HUES48 (cell line): ENCODE measurements at regions not wholly inside any gene's neighbourhood (a gene's known extent, or its start where the extent isn't known, plus 50 kb on each side); places are given as distances from the start of the nearest gene placed in this dataset.

Experiments used
- H3K27ac ChIP-seq: one replicate; pipeline ENCODE4 v1.7.0; 2013; ENCODE audit warnings: low read depth, low read length, inconsistent platforms
- H3K27me3 ChIP-seq: 2 replicates; pipeline ENCODE4 v1.6.1; 2013; ENCODE audit warnings: mild to moderate bottlenecking, low read length; ENCODE audit not compliant: control insufficient read depth, insufficient read depth
- H3K36me3 ChIP-seq: 2 replicates; pipeline ENCODE4 v1.6.1; 2013; ENCODE audit warnings: low read length; ENCODE audit not compliant: control insufficient read depth, insufficient read depth
- H3K4me1 ChIP-seq: 2 replicates; pipeline ENCODE4 v1.6.1; 2013; ENCODE audit warnings: mild to moderate bottlenecking, low read length; ENCODE audit not compliant: control insufficient read depth, insufficient read depth
- H3K4me3 ChIP-seq: 2 replicates; pipeline ENCODE4 v1.5.1; 2013; ENCODE audit warnings: mild to moderate bottlenecking, low read depth, low read length
- H3K9ac ChIP-seq: 2 replicates; pipeline ENCODE4 v1.6.1; 2013; ENCODE audit warnings: mild to moderate bottlenecking, low read depth, low read length, moderate library complexity
- H3K9me3 ChIP-seq: 2 replicates; pipeline ENCODE4 v1.6.1; 2013; ENCODE audit warnings: low read length; ENCODE audit not compliant: control insufficient read depth, insufficient read depth

- Histone ChIP-seq H3K27me3 (no peaks in the 10 kb centered on the region), H3K36me3 (no peaks in the 10 kb centered on the region), H3K9ac (no peak overlapping the region), H3K4me1 (peaks cover 14% of the 10 kb centered on the region), H3K9me3 (peaks cover 17% of the 10 kb centered on the region), H3K4me3 (no peak overlapping the region), H3K27ac (no peak overlapping the region)
Observed at GRCh38 chr4:14850455-14851097, 151.7 kb upstream of the CPEB2 start.

DNA sequence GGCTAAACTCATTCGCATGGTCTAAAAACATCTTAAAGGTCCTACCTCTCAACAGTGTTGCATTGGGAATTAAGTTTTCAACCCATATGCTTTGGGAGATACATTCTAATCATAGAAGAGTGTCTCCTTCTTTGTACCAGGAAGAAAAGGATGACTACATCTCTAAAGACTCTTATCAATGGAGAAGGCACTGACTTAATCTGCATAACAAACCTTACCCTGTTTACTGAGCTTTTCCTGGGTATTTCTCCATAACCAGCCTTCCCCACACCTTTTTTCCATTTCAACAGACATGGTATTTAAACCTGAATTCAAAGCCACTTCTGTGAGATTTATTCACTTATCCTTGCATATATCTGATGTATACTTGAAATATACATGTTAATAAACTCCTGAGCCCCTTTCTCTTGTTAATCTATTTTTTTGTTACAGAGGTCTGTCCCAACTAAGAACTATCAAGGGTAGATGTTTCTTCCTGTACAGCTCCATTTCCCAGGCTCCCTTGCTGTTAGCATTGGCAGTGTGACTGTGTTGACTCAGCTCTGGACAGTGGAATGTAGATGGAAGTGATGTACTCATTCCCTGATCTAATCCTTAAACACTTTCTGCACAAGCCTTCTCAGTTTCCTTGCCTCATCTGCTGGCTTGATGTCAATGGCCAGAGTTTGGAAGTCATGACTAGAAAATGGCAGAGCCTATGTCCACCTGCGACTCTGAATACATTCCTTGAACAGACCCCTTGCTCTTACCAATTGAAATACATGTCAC is 148.9 kb upstream of the CPEB2 start:
- Histone ChIP-seq H3K9me3 (peaks cover 17% of the 10 kb centered on the region), H3K27ac (peak overlapping the region; percentile 84), H3K4me3 (peak overlapping the region; percentile 13; the same call in 1 of the 2 replicates), H3K4me1 (peaks cover 14% of the 10 kb centered on the region), H3K27me3 (no peaks in the 10 kb centered on the region), H3K9ac (peak overlapping the region; percentile 48; the same call in 1 of the 2 replicates), H3K36me3 (no peaks in the 10 kb centered on the region)

DNA sequence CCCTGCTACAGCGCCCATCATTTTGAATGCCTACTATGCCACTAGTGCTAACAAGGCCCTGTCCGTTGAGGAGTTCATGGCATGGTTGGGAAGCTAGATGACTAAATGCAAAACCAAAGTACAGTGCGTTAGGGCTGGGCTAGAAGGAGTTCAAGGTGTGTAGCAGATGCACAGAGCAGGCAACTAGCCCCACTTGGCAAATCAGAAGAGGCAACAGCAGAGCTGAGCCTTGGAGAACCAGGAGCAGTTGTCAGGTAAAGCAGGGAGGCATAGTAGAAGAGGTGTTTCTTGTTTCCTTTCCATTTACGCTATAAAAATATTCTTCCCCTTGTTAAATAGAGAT is 146.6 kb upstream of the CPEB2 start:
- no peaks in the 10 kb centered on the region for H3K27me3 ChIP-seq
- peaks cover 14% of the 10 kb centered on the region for H3K4me1 ChIP-seq
- peaks cover 17% of the 10 kb centered on the region for H3K9me3 ChIP-seq
- no peak overlapping the region for H3K27ac ChIP-seq
- no peak overlapping the region for H3K9ac ChIP-seq
- no peak overlapping the region for H3K4me3 ChIP-seq
- H3K36me3 ChIP-seq: no peaks in the 10 kb centered on the region

GRCh38 chr4:14856062-14856933 is 146.0 kb upstream of the CPEB2 start:
- Histone ChIP-seq H3K4me1 (peaks cover 14% of the 10 kb centered on the region), H3K36me3 (no peaks in the 10 kb centered on the region), H3K9me3 (peaks cover 17% of the 10 kb centered on the region), H3K27ac (no peak overlapping the region), H3K4me3 (no peak overlapping the region), H3K27me3 (no peaks in the 10 kb centered on the region), H3K9ac (no peak overlapping the region)

DNA sequence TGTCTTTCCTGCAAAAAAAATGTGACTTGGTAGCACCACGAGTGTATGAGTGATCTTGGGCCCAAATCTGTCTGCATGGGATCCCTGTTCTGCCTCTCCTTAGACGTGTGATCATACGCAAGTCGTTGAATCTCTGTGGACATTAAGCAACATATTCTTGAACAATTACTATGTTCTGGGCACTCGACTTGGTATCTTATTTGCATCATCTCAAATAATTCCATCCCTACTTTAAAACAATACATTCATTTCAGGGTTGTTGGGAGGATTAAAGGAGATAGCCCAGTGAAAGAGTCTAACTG is 145.4 kb upstream of the CPEB2 start:
- Histone ChIP-seq H3K4me1 (peaks cover 14% of the 10 kb centered on the region), H3K36me3 (no peaks in the 10 kb centered on the region), H3K27me3 (no peaks in the 10 kb centered on the region), H3K4me3 (no peak overlapping the region), H3K9me3 (peaks cover 16% of the 10 kb centered on the region), H3K27ac (no peak overlapping the region), H3K9ac (no peak overlapping the region)

DNA sequence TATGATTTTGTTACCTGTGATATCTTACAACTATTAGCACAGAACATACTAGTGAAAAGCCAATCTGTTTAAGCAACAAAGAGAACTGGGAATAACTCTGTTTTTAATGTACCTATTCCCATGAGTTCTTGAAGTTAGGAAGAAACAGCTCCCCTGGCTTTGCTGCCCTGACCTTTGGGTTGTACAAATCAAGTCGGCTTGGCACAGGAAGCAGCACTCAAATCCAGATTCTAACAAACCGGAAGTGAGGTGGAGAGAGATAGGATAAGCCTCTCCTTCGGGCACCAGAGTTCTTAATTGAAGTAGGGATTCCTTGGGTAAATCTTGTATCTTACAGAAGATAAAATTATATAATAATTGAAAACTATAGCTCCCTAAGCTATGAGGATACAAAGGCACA is 144.8 kb upstream of the CPEB2 start:
- Histone ChIP-seq H3K27ac (no peak overlapping the region), H3K4me1 (peaks cover 13% of the 10 kb centered on the region), H3K4me3 (no peak overlapping the region), H3K36me3 (no peaks in the 10 kb centered on the region), H3K9me3 (peaks cover 10% of the 10 kb centered on the region), H3K9ac (no peak overlapping the region), H3K27me3 (no peaks in the 10 kb centered on the region)

GRCh38 chr4:14857981-14858380 is 144.3 kb upstream of the CPEB2 start:
- no peak overlapping the region for H3K9ac ChIP-seq

DNA sequence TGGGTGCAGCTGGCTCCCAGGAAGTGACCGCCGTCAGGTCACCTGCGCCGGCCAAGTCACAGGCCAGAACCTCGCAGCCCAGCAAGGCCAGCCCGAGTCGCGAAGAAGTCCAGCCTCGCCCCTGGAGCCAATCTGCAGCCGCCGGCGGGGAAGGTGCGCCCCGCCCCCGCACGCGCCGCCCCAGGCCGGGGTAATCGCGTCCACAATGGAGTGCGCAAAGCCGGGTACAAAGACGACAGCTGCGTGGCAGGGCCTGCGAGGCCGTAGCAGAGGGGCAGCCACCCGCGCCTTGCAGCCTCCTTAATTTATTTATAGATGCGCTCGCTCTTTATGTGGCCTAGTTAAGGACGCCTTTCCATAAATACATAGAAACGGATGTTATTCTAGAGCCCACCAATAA is 139.4 kb upstream of the CPEB2 start:
- H3K4me3 ChIP-seq: no peak overlapping the region
- peaks cover 4% of the 10 kb centered on the region; the same call in 1 of the 2 replicates for H3K4me1 ChIP-seq
- H3K36me3 ChIP-seq: no peaks in the 10 kb centered on the region
- no peak overlapping the region for H3K9ac ChIP-seq
- H3K9me3 ChIP-seq: no peaks in the 10 kb centered on the region
- H3K27me3 ChIP-seq: no peaks in the 10 kb centered on the region
- H3K27ac ChIP-seq: no peak overlapping the region

More at GRCh38 chr4:14857981-14858380, 144.3 kb upstream of the CPEB2 start:
- H3K9me3 ChIP-seq: peaks cover 5% of the 10 kb centered on the region
- no peak overlapping the region for H3K27ac ChIP-seq
- H3K4me3 ChIP-seq: no peak overlapping the region
- peaks cover 8% of the 10 kb centered on the region for H3K4me1 ChIP-seq
- no peaks in the 10 kb centered on the region for H3K36me3 ChIP-seq
- no peaks in the 10 kb centered on the region for H3K27me3 ChIP-seq

GRCh38 chr4:14863418-14864364 is 138.6 kb upstream of the CPEB2 start:
- Histone ChIP-seq H3K36me3 (no peaks in the 10 kb centered on the region), H3K27ac (no peak overlapping the region), H3K9me3 (no peaks in the 10 kb centered on the region), H3K4me1 (peaks cover 7% of the 10 kb centered on the region; the same call in 1 of the 2 replicates), H3K4me3 (no peak overlapping the region), H3K9ac (no peak overlapping the region), H3K27me3 (no peaks in the 10 kb centered on the region)

DNA sequence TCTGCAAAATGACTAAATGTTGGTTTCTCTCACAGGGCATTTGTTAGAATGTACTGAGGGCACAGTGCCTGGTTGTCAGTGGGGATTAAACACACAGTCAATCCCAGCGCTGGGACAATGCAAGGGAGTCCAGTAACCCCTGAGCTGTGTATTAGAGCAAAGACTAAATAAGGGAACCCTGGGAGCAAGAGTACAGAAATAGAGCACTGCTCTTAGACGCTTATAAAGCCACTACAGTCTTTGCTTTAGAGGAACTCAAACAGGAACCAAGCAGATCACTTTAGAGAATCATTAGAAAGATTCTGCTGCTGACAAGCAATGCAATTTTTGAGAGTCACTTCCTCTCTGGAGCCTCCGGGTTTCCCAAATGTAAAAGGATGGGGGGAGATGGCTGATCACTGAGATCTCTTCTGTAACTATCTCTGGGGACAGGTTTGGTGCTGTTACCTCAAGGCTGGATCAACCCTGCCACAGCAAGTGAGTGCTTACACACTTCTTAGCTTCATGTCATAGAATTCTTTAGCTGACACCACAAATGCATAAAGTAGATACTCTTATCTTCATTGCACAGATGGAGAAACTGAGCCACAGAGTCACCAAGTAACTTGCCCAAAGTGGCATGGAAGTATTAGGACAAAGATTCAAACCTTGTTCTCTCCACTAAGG is 137.8 kb upstream of the CPEB2 start:
- Histone ChIP-seq H3K4me3 (no peak overlapping the region), H3K27me3 (no peaks in the 10 kb centered on the region), H3K9ac (no peak overlapping the region), H3K9me3 (no peaks in the 10 kb centered on the region), H3K4me1 (peaks cover 7% of the 10 kb centered on the region; the same call in 1 of the 2 replicates), H3K36me3 (no peaks in the 10 kb centered on the region), H3K27ac (no peak overlapping the region)
